Left colon (tissue), 2 donors: ENCODE measurements at regions not wholly inside any gene's neighbourhood (a gene's known extent, or its start where the extent isn't known, plus 50 kb on each side); places are given as distances from the start of the nearest gene placed in this dataset.

Experiments used
- ATAC-seq: fragments of 200-7000 bp; cut with Tn5 transposase; one replicate; pipeline ENCODE4 v1.9.1; 2020; ENCODE audit warnings: mild to moderate bottlenecking, moderate library complexity
- DNase-seq, 2 donors: peaks; one replicate each; pipeline ENCODE4 v3.0.0-alpha.2; 2020
- intact Hi-C, 2 donors: fragments of 100-400 bp; cut with DNase I in 1 of 2; cut with micrococcal nuclease in 1 of 2; formaldehyde crosslinking; loops; one replicate each; pipeline versions ENCODE4 v1.11.2 to v1.14.0; 2022; cut with DNase I, micrococcal nuclease
- donor health status: DM: no; HTN: no; CAD: no.
- donor health status: DM: yes; HTN: yes; CAD: no.

DNA sequence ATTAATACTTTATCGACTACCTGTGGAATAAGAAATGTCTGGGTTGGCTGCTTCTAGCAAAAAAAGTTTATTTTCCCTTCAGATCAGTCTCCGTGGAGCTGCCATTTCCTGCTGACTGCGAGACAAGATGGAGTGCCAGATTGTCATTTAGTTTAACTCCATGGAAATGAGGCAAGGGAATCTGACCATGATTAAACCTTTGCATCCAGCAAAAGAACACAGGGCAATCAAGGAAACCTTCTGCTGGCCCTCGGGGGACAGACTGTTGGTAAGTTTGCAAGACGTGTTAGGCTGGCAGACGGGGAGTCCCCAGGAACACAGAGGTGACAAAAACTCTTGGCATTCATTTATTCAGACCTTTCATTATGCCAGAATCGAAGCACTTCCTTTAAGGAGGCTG is 52.2 kb upstream of the SPACA1 start:
- no peak for DNase-seq
- intact Hi-C loops, result no loop called here
- ATAC-seq, result no peak

DNA sequence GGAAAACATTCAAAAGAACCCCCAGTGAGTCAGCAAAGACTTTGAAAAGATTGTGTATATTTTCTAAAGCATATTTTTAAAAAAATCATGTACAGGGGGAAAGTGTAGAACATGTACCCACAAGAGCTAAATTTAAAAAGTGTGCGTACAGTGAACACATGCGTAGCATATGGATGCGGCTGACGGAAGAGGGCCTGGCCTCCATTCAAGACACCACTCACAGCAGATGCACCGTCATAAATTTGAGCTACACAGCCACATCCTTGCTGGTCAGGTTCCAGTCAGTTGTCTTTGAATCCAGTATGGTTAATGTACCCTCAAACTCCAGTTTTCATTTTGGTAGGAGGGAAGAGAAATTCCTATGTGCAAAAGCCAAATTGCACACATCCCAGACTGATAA is 54.3 kb upstream of the SPACA1 start:
- ATAC-seq, result no peak
- DNase-seq, result no peak
- intact Hi-C loops, result no loop called here

DNA sequence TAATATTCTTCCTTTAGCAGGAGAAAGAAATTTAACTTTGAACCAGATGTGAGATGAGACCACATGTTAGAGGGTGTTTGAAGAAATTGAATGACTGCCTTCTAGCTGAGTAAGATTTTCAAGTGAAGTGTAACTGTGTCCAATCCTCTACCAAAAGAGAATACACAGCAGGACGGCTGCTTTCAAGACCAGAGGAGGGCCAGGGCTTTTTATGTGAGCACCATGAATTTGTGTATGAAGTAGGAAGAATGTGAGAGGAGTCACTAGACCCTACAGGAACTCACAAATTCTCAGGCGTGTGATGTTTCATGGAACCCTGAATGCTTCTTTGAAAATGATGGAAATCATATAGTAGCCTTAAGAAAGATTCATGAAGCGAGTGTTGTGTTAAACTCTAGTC is 56.8 kb upstream of the SPACA1 start:
- intact Hi-C loops, result no loop called here
- DNase-seq, result no peak
- ATAC-seq, result no peak

DNA sequence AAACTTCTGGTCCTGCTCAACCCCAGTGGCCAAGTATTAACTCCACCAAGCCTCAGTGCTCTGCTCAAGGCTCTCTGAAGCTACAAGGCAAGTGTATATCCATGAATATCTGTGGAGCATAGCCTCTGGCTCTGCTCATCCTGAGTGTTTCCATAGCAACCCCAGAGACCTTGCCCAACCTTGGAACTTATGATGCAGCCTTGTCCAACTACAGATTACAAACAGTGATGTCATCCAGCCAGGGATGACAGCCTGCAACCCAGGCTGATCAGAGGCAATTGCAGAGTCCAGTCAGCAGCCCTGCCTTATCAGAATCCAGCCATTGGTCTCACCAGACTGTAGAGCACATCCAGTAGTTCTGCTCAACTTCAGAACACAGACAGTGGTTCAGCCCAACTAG is 65.5 kb upstream of the SPACA1 start:
- ATAC-seq (no peak), DNase-seq (no peak)
- intact Hi-C loops, result no loop called here

DNA sequence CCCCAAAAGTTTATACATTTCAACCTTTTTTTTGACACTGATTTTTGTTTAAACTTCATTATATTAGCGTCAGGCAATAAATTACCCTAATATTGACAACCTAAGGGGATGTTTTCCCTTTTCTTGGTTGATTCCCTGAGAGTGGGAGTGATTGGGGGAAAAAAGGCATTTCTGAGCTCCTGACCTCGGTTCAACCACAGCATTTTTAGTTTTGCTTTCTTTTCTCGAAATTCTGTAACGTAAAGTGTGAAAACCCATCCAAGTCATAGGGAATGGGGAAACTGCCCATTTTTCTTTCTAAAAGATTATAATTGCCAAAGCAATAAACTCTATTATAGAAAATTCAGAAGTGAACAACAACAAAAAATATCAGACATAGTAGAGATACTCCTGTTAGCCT is 67.9 kb upstream of the SPACA1 start:
- ATAC-seq, result no peak
- no peak for DNase-seq
- intact Hi-C loops, result no loop called here

DNA sequence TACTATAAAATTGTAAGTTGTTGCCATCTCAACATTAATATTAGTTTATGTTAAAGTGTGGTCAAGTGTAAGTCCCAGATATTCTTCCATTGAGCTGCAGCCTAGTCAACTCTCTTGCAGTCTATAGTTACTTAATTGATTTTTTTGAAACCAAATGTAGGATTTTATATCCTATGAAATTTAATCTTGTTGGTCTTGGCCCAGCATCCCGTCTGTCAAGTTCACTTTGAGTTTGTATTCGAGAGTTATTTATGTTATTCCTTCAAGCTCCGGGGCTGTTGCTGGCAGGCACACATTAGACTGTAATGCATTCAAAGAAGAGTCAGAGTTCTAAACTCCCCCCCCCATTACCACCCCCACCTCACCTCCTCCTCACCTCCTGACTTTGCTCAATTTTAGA is 71.0 kb upstream of the SPACA1 start:
- DNase-seq (no peak), ATAC-seq (no peak)
- intact Hi-C loops, result no loop called here

DNA sequence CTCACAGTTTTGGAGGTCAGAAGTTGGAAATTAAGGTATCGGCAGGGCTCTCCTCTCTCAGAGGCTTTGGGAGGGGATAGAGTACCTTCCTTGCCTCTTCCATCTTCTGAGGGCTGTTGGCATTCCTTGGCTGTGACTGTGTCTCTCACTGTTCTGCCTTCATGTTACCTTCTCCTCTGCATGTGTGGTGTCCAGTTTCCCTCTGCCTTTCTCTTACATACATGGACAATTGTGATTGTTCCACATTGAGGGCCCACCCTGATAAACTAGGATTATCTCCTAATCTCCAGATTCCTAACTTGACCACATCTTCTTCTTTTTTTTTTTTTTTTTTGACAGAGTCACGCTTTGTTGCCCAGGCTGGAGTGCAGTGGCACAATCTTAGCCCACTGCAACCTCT is 72.1 kb upstream of the SPACA1 start:
- no peak for DNase-seq
- no peak for ATAC-seq
- intact Hi-C loops, result no loop called here

DNA sequence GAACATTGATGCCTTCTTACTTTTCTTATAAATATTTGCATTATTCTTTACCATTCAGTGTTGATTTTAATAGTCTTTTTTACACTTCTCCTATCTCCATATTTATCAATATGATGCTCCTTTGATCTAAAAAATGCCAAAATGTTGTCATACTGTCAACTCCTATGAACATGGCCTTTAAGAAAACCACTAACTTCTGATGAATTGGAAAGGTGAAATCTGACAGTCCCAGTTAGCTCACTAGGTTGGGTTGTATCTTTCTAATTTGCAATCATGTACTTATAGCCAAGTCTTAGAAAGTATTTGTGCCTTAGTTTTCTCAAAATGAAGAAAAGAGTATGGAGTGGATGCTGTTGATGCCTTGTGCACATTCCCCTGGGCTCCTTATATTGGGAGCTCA is 75.4 kb upstream of the SPACA1 start:
- intact Hi-C loops, result no loop called here
- DNase-seq, result no peak
- no peak for ATAC-seq

DNA sequence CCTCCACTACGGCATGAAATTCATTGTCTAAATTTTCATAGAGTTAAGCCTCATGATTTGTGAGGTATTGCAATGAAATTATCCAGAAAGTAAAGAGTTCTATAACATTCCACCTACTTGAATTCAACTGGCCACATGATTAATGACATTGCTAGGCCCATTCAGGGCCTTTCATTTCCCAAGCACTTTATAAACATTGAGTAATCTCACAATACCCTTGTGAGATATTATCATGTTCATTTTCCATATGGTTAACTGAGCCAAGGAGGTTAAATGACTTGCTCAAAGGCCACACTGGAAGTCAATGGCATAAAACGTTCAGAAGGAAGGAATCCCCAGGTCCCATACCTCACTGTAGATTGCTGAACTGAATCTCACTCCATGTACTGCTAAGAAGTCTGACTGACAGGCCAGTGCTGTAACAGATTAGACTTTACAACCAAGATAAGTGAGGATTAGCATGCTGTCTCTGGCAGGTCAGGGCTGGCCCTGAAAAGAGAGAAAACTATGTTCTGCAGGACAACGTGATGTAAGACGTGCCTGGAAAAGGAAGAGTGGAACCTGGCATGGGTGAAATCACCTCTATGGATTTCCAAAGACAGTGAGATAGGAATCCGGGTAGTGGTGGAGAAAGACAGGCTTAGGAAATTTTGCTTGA is 75.9 kb upstream of the SPACA1 start:
- intact Hi-C loops, result no loop called here
- DNase-seq, result no peak
- no peak for ATAC-seq

DNA sequence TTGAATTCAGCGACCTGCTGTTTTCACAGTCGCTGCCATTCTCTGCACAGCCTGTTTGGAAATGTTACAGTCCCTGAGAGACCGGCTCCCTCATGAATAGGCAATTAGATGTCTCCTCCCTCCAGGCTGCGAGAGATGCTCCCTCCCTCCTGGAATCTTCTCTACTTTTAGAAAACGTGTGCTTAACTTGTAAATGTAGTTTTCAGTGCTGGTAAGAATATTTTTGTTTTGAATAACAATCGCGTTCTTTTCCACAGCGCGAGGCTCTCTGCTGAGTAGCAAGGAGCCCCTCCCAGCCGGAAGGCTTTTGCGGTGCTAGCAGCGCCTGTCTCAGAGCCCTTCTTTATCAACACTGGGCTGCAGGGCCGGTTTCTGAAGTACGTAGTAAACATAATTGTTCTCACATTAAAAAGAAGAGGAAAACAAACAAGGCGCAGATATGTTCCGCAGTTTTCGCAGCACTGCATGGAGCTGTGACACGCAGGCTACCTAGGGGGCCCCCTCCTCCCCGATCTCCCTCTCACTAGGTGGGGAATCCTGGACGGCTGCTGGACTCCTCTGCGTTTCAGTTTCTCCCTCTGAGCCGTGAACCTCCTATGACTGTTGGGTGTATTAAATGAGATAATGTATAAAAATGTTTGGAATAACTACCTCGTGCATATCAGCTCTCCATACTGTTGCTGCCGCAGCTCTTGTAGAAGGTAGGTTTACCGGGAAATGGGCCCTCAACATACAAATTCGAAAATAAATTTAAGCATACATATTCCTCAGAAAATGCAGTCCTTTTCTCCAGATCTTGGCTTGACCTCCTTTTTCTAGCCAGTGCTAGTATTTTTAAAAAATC is 79.0 kb upstream of the SPACA1 start:
- ATAC-seq (peak; percentile 77), DNase-seq (peak in 1 of 2 donors; percentile 41)
- intact Hi-C loops, result no loop called here

DNA sequence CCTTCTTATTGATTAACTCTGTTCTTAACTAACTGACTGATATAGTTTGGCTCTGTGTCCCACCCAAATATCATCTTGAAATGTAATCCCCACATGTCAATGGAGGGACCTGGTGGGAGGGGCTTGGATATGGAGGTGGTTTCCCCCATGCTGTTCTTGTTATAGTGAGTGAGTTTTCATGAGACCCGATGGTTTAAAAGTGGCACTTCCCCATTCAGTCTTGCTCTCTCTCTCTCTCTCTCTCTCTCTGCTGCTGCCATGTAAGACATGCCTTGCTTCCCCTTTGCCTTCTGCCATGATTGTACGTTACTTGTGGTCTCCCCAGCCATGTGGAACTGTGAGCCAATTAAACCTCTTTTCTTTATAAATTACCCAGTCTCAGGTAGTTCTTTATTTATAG is 81.8 kb upstream of the SPACA1 start:
- DNase-seq (no peak), ATAC-seq (no peak)
- intact Hi-C loops, result no loop called here

DNA sequence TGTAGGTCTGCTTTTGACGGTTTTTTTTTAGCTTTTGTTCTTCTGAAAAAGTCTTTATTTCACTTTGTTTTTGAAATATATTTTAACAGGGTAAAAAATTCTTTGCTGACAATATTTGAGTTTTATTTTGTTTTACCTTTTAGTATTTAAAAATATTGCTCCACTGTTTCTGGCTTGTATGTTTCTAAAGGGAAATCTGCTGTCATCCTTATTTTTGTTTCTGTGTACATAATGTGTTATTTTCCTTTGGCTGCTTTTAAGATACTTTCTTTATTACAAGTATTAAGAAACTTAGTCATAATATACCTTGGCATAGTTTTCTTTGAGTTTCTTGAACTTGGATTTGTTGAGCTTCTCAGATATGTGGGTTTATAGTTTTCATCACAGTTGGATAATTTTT is 88.6 kb upstream of the SPACA1 start:
- intact Hi-C loops, result no loop called here
- DNase-seq (no peak), ATAC-seq (no peak)

DNA sequence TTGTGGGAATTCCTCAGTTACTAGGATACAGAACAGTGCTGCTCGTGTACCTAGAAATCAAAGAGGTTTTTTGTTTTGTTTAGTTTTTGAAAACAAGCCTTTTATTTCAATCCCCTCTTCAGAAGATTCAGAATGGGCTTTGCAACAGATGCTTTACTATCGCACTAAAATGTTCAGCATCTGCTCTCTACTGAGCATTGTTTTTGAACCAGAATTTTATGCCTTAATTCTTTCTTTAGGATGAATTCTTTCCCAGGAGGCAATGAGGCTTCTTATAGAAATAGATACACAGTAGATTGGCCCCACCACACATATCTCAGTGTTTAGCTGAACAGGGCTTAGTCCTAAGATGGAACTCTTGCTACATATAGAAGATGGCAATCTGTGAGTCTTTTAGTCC is 95.9 kb upstream of the SPACA1 start:
- DNase-seq (no peak), ATAC-seq (no peak)
- intact Hi-C loops, result no loop called here

DNA sequence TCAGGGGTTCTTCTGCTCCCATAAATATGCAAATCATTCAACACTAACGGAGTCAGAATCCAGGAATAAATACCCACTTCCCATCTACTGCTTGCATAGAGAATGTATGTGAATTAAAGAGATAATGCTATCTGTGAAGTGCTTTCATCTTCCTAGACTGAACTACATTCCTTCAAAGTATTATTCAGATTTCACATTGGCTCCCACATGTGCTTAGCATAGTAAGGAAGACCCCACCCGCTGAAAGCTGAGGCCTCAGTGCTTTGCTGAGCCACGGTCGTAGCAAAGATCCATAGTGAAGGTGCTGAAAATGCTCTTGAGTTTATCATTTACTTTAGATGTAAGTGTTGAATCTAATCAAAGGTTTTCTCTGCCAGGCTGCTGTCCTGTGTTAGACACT is 97.0 kb upstream of the SPACA1 start:
- ATAC-seq, result no peak

DNA sequence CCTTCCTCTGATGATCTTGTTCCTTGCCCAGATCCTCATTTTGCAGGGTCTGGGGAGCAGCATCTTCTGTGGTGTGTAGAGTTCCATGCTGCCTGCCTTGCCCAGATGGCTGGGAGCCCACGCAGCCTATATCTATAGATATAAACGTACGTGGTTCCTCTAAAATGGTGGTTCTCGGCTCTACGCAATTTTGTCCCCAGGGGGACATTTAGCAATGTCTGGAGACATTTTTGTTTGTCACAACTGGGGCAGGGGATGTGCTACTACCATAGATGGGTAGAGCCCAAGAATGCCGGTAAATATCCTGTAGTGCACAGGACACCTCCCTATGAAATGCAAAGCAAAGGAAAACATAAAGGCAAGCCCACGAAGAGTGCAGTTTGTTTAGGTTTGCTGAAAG is 98.4 kb upstream of the SPACA1 start:
- no peak for DNase-seq
- intact Hi-C loops, result no loop called here
- ATAC-seq, result no peak

More for the DNA sequence above, 97.0 kb upstream of the SPACA1 start:
- DNase-seq, result no peak
- intact Hi-C loops, result no loop called here

DNA sequence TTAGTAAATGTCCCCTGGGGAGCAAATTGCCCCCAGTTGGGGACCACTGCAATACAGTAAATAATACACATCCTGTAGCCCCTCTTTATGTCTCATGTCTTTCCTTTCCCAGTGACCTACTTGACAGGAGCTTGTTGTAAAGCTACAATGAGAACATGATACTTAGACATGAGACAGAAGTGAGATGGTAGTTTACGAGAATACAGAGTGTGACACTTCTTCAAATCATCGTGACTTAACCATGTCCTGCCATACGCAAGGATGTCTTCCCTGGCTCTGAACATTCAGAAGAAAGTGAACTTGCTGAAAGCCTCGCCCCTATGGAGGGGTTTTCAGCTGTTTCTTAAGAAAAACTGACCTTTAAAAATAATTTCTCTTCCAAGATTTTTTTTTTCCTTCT is 101.0 kb upstream of the SPACA1 start:
- intact Hi-C loops, result no loop called here
- ATAC-seq (no peak), DNase-seq (no peak)

DNA sequence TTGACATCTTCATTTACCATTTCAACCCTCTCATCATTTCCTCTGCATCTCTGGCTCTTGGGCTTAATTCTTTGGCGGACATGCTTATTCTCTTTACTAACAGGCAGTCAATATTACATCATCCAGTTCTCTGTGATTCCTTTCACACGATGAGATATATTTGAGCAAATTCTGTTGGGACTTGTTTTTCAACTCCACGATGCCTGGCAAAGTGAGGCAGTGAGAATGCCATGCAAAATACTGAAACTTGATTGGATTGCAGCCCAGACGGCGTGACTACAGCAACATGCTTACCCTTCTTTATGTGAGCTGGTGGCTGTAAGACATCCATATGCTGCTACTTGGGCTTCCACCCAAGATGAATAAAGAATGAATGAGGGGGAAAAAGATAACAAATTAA is 101.7 kb upstream of the SPACA1 start:
- intact Hi-C loops, result no loop called here
- no peak for ATAC-seq
- no peak for DNase-seq

DNA sequence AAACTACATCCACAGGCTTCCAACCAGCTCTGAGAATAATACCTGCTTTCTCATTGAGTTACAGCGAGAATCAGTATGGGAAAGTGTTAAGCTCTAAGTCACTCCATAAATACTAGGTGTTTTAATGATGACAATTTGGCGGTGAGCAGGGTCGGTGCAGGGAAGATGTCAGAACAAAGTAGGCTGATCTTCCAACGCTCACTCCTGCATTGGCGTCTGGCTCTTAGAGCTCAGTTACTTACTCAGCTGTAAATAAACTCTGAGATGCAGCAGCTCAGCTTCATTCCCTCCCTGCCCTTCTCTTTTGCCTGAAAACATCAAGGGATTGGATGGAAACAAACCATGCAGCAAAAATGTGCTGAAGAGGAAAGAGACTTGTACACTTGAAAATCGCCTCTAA is 102.5 kb upstream of the SPACA1 start:
- intact Hi-C loops, result no loop called here
- DNase-seq (no peak), ATAC-seq (no peak)

DNA sequence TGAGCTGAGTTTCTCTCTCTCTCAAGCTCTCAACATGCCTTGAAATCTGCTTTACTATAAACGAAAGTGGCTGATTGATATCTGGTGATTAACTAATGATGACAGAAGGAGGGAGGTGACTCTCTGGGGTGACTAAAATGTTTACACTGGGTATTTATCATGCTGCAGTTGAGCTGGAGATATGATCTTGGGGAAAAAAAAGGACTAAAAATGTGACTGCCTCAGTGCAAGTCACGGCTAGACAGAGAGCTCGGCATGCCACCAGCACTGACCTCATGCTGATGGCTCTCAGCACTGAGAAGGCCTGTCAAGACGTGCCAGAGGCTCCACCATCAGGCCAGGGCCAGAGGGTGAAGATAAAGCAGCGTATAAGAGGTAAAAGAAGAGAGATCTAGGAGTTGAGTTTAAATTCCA is 103.1 kb upstream of the SPACA1 start:
- ATAC-seq (no peak), DNase-seq (peak; percentile 36 to 38)
- intact Hi-C loops, result no loop called here

DNA sequence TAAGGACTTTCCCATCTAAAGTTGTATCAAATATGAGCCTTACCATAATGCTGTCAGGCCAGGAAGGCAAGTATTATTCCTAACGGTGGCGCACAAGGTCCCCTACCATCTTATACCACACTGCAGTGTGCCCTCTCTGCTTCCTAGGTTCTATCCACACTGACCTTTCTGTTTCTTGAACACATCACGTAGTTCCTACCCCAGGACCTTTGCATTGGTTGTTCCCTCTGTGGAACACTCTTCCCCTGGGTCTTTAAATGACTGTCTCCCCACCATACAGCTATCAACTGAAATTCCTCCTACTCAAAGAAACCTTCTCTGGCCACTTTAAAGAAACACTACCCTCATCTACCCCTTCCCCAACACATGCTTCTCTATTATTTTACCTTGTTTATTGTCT is 104.5 kb upstream of the SPACA1 start:
- intact Hi-C loops, result no loop called here
- DNase-seq (no peak), ATAC-seq (no peak)
